ENCODE measurements at regions not wholly inside any gene's neighbourhood (a gene's known extent, or its start where the extent isn't known, plus 50 kb on each side); places are given as distances from the start of the nearest gene placed in this dataset.
"Not testable (repeated sequence)": the region's sequence is repeated elsewhere in the genome, so short reads cannot be mapped to it uniquely, and the experiment has no call there.

DNA sequence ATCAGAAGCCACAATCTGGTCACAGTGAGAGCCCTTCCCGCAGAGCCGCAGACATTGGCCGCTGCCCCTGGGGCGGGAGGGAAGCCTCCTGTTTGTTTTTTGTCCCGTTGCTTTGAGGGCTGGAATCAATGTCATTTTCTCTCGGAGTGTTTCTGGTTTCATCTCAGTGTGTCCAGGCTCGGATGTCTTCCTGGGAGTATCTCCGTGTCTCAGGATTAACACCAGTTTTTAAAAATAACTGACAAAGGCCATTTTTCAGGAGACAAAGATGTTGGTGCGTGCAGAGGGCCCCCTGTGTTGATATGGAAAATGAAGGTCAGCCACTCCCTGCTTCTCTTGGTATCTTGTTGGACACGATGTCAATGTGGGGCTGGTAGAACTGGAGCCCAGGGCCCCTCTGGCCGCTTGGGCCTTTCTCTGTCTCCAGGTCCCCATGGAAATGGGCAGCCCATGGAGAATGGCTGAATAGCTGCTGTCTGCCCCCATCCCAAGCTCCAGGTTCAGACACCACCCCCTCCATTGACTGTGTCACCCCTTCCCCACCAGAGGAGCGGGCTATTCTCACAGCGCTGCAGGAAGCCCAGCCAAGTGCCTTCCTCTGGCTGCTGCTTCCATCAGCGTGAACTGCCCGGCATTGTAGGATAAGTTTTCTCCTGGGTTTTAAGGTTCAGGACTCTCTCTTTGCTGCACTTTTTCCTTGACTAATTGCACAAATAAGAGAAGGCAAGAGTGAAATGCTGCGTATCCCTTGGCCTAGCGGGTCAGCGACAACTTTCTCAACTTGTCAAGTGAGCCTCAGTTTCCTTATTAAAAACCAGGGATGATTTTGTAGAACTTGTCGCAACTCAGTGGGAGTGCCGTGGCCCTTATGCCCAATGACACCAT, 72.2 kb upstream of the METTL9 start:
- Histone ChIP-seq H3K9ac (ENCODE audit: low read length) (no peak overlapping the region), H3K4me3 (ENCODE audit: low read length) (no peak overlapping the region), H3K36me3 (ENCODE audit: control insufficient read depth, insufficient read depth, low read length, severe bottlenecking) (no peaks in the 10 kb centered on the region), H3K9me3 (ENCODE audit: control insufficient read depth, low read length) (no peaks in the 10 kb centered on the region), H3K27me3 (replicated peaks; ENCODE audit: control insufficient read depth, insufficient read depth, low read length) (no peaks in the 10 kb centered on the region), H3K4me1 (ENCODE audit: control insufficient read depth, insufficient read depth, low read length) (peaks cover 9% of the 10 kb centered on the region)
- DNase-seq (ENCODE audit: low read depth), result no peak

- not testable (repeated sequence) for DNase-seq (ENCODE audit: low read depth); H3K4me3 ChIP-seq (ENCODE audit: low read length); H3K9ac ChIP-seq (ENCODE audit: low read length); H3K27me3 ChIP-seq (replicated peaks; ENCODE audit: control insufficient read depth, insufficient read depth, low read length); H3K9me3 ChIP-seq (ENCODE audit: control insufficient read depth, low read length); H3K36me3 ChIP-seq (ENCODE audit: control insufficient read depth, insufficient read depth, low read length, severe bottlenecking); H3K4me1 ChIP-seq (ENCODE audit: control insufficient read depth, insufficient read depth, low read length)
These were observed 70.2 kb upstream of the METTL9 start for GRCh38 chr16:21529060-21529658.

- H3K27me3 ChIP-seq (replicated peaks; ENCODE audit: control insufficient read depth, insufficient read depth, low read length); H3K4me1 ChIP-seq (ENCODE audit: control insufficient read depth, insufficient read depth, low read length); H3K36me3 ChIP-seq (ENCODE audit: control insufficient read depth, insufficient read depth, low read length, severe bottlenecking); H3K4me3 ChIP-seq (ENCODE audit: low read length); H3K9me3 ChIP-seq (ENCODE audit: control insufficient read depth, low read length); H3K9ac ChIP-seq (ENCODE audit: low read length); DNase-seq (ENCODE audit: low read depth): not testable (repeated sequence)
These were observed 68.5 kb upstream of the METTL9 start for GRCh38 chr16:21530729-21531383.

DNA sequence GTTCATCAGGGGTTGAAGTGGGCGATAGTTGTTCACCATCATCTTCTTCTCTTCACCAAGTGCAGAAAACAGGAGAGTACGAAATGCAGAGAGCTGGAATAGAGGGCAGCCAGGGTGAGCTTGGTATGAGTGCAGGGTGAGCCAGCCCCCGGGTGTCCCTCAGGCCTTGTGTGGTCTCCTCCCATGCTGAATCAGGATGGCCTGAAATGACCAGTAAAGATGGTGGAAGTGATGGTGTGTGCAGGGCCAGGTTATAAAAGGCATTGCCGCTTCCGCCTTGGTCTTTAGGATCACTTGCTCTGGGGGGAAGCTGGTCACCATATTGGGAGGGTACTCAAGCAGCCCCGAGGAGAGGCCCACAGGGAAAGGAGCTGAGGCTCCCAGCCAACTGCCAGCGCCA, 66.4 kb upstream of the METTL9 start:
- not testable (repeated sequence) for H3K36me3 ChIP-seq (ENCODE audit: control insufficient read depth, insufficient read depth, low read length, severe bottlenecking); H3K4me3 ChIP-seq (ENCODE audit: low read length); H3K27me3 ChIP-seq (replicated peaks; ENCODE audit: control insufficient read depth, insufficient read depth, low read length); DNase-seq (ENCODE audit: low read depth); H3K9ac ChIP-seq (ENCODE audit: low read length); H3K4me1 ChIP-seq (ENCODE audit: control insufficient read depth, insufficient read depth, low read length); H3K9me3 ChIP-seq (ENCODE audit: control insufficient read depth, low read length)

DNA sequence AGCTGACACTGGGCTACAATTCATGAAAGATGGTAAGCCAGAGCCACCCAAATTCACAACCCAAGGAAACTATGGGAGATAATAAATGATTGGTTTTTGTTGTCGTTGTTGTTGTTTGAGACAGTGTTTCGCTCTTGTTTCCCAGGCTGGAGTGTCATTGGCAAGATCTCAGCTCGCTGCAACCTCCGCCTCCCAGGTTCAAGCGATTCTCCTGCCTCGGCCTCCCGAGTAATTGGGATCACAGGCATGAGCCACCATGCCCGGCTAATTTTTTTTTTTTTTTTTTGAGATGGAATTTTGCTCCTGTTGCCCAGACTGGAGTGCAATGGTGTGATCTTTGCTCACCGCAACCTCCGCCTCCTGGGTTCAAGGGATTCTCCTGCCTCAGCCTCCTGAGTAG, 65.9 kb upstream of the METTL9 start:
- not testable (repeated sequence) for H3K27me3 ChIP-seq (replicated peaks; ENCODE audit: control insufficient read depth, insufficient read depth, low read length); DNase-seq (ENCODE audit: low read depth); H3K4me3 ChIP-seq (ENCODE audit: low read length); H3K4me1 ChIP-seq (ENCODE audit: control insufficient read depth, insufficient read depth, low read length); H3K9me3 ChIP-seq (ENCODE audit: control insufficient read depth, low read length); H3K36me3 ChIP-seq (ENCODE audit: control insufficient read depth, insufficient read depth, low read length, severe bottlenecking); H3K9ac ChIP-seq (ENCODE audit: low read length)

GRCh38 chr16:21534561-21534960, 64.8 kb upstream of the METTL9 start:
- H3K4me1 ChIP-seq (ENCODE audit: control insufficient read depth, insufficient read depth, low read length); DNase-seq (ENCODE audit: low read depth); H3K27me3 ChIP-seq (replicated peaks; ENCODE audit: control insufficient read depth, insufficient read depth, low read length); H3K36me3 ChIP-seq (ENCODE audit: control insufficient read depth, insufficient read depth, low read length, severe bottlenecking); H3K4me3 ChIP-seq (ENCODE audit: low read length); H3K9me3 ChIP-seq (ENCODE audit: control insufficient read depth, low read length); H3K9ac ChIP-seq (ENCODE audit: low read length): not testable (repeated sequence)

GRCh38 chr16:21535201-21535600, 64.2 kb upstream of the METTL9 start:
- H3K36me3 ChIP-seq (ENCODE audit: control insufficient read depth, insufficient read depth, low read length, severe bottlenecking); H3K9me3 ChIP-seq (ENCODE audit: control insufficient read depth, low read length); H3K4me1 ChIP-seq (ENCODE audit: control insufficient read depth, insufficient read depth, low read length); H3K9ac ChIP-seq (ENCODE audit: low read length); DNase-seq (ENCODE audit: low read depth); H3K27me3 ChIP-seq (replicated peaks; ENCODE audit: control insufficient read depth, insufficient read depth, low read length); H3K4me3 ChIP-seq (ENCODE audit: low read length): not testable (repeated sequence)

DNA sequence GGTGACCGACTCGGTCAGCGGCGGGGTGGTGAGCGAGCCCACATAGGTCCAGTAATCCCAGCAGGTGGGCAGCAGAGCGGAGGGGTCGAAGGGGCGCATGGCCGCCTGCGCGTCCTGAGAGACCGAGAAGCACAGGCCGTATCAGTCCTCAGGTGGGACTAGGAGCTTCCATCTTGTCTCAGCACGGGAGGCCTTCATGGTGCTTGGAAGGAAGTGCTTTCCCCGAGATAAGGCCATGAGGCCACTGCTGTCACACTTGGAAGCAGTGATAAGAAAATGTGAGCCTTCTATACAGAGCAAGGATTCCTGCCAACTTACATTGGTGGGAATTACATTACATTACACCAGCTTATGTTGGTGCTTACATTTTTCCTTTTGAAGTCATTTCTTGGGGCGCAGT, 62.6 kb upstream of the METTL9 start:
- H3K9me3 ChIP-seq (ENCODE audit: control insufficient read depth, low read length); DNase-seq (ENCODE audit: low read depth); H3K4me1 ChIP-seq (ENCODE audit: control insufficient read depth, insufficient read depth, low read length); H3K27me3 ChIP-seq (replicated peaks; ENCODE audit: control insufficient read depth, insufficient read depth, low read length); H3K9ac ChIP-seq (ENCODE audit: low read length); H3K36me3 ChIP-seq (ENCODE audit: control insufficient read depth, insufficient read depth, low read length, severe bottlenecking); H3K4me3 ChIP-seq (ENCODE audit: low read length): not testable (repeated sequence)

DNA sequence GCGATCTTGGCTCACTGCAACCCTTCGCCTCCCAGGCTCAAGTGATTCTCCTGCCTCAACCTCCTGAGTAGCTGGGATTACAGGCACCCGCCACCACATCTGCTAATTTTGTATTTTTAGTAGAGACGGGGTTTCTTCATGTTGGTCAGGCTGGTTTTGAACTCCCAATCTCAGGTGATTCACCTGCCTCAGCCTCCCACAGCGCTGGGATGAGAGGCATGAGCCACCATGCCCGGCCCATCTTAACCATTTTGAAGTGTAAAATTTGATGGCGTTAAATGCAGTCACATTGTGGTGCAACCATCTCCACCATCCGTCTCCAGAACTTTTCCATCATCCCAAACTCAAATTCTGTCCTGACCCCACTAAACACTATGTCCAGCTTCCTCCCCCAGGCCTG, 61.8 kb upstream of the METTL9 start:
- not testable (repeated sequence) for H3K4me1 ChIP-seq (ENCODE audit: control insufficient read depth, insufficient read depth, low read length); H3K27me3 ChIP-seq (replicated peaks; ENCODE audit: control insufficient read depth, insufficient read depth, low read length); H3K4me3 ChIP-seq (ENCODE audit: low read length); DNase-seq (ENCODE audit: low read depth); H3K36me3 ChIP-seq (ENCODE audit: control insufficient read depth, insufficient read depth, low read length, severe bottlenecking); H3K9ac ChIP-seq (ENCODE audit: low read length); H3K9me3 ChIP-seq (ENCODE audit: control insufficient read depth, low read length)

DNA sequence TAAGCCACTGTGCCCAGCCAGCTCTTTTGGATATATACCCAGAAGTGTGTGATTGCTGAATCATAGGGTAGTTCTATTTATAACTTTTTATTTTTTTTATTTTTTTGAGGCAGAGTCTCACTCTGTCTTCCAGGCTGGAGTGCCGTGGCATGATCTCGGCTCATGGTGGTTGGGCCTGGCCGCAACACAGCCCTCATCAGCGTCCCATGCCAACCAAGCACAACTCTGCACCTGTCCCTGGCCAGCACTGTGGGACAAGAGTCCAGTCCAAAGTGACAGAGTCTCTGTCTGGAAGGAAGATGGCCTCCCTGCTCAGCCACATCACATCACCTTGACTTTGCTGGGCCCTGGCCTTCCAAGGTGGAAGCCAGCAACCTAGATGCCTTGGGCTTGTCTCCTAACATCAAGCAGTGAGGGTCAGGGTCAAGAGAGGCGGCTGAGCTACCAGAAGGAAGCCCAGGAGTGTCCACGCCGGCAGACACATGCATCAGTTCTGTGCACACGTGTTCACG, 60.2 kb upstream of the METTL9 start:
- not testable (repeated sequence) for H3K4me3 ChIP-seq (ENCODE audit: low read length); H3K36me3 ChIP-seq (ENCODE audit: control insufficient read depth, insufficient read depth, low read length, severe bottlenecking); DNase-seq (ENCODE audit: low read depth); H3K4me1 ChIP-seq (ENCODE audit: control insufficient read depth, insufficient read depth, low read length); H3K9ac ChIP-seq (ENCODE audit: low read length); H3K9me3 ChIP-seq (ENCODE audit: control insufficient read depth, low read length); H3K27me3 ChIP-seq (replicated peaks; ENCODE audit: control insufficient read depth, insufficient read depth, low read length)

GRCh38 chr16:21540770-21541433, 58.5 kb upstream of the METTL9 start:
- H3K4me3 ChIP-seq (ENCODE audit: low read length); DNase-seq (ENCODE audit: low read depth); H3K4me1 ChIP-seq (ENCODE audit: control insufficient read depth, insufficient read depth, low read length); H3K9ac ChIP-seq (ENCODE audit: low read length); H3K9me3 ChIP-seq (ENCODE audit: control insufficient read depth, low read length); H3K27me3 ChIP-seq (replicated peaks; ENCODE audit: control insufficient read depth, insufficient read depth, low read length); H3K36me3 ChIP-seq (ENCODE audit: control insufficient read depth, insufficient read depth, low read length, severe bottlenecking): not testable (repeated sequence)

Data from adipocyte (in vitro differentiated cells).